ENCODE measurements at regions not wholly inside any gene's neighbourhood (a gene's known extent, or its start where the extent isn't known, plus 50 kb on each side); places are given as distances from the start of the nearest gene placed in this dataset.
"Not testable (repeated sequence)": the region's sequence is repeated elsewhere in the genome, so short reads cannot be mapped to it uniquely, and the experiment has no call there.

DNA sequence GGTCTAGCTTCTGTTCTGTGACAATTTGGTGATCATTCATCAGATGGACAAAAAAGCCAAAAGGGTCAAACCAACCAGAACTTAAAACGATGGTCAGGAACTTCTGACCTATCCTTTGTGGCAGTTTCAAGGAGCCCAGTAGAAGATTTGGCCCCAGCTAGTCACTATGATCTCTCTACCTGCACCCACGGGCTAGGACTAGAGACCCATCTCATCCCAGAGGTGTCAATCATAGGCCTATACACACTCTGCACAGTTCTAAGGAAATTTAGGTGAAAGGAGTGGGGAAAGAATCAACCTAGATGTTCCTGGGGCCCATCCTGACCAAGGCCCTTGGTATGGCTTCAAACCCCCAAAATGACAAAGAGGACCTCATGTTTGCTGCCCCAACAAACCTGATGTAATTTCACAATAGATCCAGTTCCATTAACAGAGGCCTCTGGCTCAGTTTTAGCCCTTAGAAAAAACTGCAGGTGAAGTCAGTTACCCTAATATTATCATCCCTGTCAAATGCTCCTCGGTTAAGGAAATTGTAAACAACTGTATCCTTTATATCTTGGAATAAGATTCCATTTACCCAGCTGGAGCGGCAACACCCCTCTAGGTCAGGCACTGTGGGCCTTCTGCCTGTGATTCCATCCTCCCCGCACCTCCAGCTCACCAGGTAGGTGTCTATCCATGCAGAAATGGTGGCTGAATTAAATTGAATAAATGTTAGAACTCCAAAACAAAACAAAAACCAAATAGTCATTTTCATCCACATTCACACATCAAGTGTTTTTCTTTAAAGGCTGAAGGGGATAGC is 138.7 kb downstream of the ENC1 start:
- no peak for DNase-seq (ENCODE audit: extremely low spot score, insufficient read length, low read depth)
- FAIRE-seq = no peak

DNA sequence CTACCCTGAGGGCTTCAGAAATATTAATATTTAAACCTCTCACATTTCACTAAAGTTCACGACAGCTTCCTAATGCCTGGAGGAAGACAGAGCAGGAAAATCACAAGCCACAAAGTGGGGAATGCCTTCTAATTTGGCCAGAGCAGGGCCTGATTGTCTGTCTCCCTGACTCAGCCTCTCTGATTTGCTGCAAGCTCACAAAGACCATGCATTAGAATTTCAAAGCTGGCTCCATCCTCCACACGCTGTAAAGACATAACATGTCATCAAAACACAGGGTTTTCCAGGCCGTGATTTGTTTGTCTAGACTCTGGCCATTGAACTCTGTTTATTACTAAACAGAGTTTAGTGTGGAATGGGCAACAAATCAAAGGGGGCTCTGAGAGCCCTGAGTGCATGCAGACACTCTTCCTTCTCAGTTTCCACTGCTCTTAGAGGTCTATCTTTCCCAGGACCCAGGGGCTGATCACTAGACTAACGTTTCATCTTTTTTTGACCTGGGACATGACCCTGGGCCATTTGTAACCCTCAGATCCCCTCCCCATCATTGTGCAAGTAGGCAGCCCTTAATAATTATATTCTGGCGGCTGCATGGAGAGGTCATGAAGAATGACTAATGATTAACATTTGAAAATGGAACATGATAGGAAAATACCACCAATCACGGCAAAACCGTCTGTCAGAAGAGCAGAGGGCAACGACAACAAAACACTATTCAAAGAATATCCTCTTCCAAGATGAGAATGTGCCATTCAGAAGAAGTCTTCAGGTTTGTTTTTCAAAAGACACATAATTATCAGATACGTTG is 140.2 kb downstream of the ENC1 start:
- DNase-seq (ENCODE audit: extremely low spot score, insufficient read length, low read depth) (no peak), FAIRE-seq (no peak)

DNA sequence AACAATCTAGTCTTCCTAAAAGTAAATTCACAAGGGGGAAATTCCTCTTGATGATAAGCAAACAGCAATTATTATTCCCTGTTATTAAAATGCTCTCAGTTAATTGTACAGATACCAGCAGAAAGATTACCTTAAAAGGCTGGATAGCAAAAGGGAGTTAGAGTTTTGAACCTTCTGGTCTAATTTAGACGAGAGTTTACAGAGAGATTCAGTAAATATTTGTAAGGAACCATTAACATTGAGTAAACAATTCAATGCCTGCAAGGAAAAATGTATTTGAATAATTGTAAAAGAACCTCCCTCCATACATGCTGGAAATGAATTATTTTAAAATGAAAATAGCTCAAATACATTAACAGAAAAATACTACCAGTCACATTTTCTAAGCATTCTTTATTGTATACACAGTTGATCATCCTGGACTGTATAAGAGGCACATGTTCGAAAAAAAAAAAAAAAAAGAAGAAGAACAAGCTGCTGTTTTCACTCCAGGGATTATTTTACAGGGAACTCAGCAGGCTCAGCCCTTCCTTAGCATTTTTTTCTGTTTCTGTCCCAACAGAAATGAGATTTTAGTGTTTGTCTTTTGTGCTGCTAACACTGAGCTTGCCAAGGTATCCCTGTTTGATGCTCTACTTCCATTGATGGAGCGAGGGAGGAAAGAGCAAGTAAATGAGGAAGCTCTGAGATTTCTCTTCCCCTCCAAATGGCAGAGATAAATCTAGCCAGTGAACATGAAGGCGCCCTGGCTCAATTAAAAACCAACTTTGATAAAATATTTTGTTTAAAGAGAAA is 141.1 kb downstream of the ENC1 start:
- DNase-seq (ENCODE audit: extremely low spot score, insufficient read length, low read depth) = no peak
- FAIRE-seq = no peak

DNA sequence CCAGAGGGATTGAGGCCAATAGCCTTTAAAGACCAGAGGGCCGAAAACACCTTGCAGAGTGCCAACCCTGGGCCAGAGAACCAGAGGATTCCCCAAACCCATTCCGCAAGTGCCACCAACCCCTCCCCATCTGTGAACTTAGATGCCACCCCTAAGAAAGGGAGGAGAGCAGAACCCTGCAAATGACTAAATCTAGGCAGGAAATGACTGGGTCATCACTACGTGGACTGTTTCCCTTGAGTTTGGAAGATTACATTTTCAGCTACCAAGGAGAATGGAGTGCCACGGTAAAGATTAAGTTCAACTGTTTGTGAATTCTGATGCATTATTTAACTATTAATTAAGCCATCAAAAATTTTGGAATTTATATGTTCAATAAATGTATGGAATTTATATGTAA is 142.8 kb downstream of the ENC1 start:
- FAIRE-seq = no peak
- no peak for DNase-seq (ENCODE audit: extremely low spot score, insufficient read length, low read depth)

DNA sequence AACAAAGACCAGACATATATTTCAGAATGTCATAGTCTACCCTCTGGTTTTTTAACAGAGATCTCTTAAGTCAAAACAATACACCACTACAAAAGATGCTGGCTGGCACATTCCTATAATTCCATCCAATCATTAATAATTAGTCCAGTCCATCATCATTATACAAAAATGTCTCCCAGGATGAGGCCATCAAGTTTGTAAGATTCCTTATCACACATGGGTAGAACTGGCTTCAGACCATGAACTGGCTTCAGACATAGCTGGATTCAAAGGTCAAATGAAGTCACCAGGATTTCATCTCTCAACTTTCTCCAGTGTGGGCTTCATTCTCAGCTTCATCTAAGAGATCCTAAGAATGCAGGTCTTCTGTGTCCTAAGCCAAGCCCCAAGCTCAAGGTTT is 147.1 kb downstream of the ENC1 start:
- DNase-seq (ENCODE audit: extremely low spot score, insufficient read length, low read depth) (no peak), FAIRE-seq (no peak)

DNA sequence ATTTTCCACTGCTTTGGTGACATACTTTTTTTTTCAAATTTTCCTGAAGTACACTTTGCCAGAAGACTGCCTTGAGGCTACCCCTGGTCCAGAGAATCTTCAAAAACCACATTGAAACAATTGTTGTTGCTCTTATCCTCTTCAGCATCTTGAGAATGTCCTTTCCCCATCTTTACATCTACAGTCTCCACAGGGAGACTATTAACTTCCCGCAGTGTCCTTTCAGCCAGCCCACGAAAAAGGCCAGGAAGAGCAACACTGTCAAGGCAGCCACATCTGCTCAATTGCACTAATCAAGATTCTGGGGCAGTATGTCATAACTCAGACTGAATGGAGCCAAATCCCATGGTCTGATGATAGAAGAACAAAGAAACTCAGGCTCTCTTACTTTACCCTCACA is 148.3 kb downstream of the ENC1 start:
- FAIRE-seq (no peak), DNase-seq (ENCODE audit: extremely low spot score, insufficient read length, low read depth) (no peak)

DNA sequence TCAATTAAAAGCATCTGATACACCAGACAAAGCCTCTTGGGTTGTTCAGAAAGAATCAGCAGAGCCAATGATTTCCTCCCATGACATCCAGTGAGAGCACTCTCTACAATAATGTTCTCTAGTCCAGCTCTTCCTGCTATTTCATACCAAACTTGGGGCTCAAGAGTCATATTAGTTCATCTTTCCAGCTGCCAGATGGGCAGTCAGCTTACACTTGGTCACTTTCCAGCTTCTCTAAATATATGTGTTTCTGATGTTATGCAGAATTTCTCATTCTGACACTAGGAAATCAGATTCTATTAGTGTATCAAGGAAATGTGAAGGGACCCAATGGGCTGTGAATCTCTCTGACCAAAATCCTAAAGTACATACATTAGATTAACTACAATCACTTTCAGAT is 148.9 kb downstream of the ENC1 start:
- DNase-seq (ENCODE audit: extremely low spot score, insufficient read length, low read depth) (no peak), FAIRE-seq (no peak)

DNA sequence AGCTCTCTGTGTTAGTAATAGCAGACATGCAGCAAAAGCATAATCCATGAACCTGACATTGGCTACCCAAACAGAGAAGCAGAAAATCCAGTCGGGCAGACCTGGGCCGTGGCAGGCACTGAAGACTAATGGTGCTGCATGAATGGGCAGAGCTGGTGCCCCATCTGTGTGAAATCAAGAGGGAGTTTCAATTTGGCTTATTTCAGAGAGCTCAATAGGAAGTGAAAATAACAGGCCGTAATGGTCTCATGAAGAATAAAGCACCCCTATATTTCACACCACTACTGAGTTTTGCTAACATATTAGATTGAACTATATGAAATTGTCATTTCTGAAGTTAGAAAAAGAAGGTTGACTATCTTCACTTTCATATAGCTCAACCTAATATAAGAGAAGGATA is 149.7 kb downstream of the ENC1 start:
- peak; percentile 96 for FAIRE-seq
- DNase-seq (ENCODE audit: extremely low spot score, insufficient read length, low read depth) = peak; percentile 17

DNA sequence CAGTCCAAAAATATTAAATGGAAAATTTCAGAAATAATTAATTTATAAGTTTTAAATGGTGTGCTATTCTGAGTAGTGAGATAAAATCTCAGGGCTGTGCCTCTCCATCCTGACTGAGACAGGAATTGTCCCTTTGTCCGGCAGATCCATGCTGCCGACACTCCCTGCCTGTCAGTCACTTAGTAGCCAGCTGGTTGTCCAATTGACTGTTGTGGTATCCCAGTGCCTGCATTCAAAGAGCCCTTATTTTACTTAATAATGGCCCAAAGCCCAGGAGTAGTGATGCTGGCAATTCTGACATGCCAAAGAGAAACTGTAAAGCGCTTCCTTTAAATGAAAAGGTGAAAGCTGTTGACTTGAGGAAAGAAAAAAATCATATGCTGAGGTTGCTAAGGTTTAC is 157.5 kb downstream of the ENC1 start:
- DNase-seq (ENCODE audit: extremely low spot score, insufficient read length, low read depth) (no peak), FAIRE-seq (no peak)

DNA sequence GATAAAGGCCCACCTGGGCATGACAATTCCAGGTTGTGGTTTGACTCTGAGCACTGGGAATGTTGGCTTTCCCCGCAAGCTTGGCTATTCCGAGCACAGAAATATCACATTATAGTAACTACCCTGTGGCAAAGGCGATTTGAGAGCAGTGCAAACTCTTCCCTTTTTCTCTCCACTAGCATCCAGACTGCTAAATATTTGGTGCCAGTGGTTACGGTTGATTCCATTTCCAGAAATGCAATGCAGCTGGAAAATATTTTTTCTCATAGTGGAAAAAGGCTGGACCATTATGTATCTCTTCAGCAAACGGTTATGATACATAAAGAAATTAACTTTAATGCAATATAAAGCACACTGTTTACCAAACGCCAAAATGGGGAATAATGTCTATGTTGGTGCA is 158.0 kb downstream of the ENC1 start:
- DNase-seq (ENCODE audit: extremely low spot score, insufficient read length, low read depth) = no peak
- FAIRE-seq = no peak

DNA sequence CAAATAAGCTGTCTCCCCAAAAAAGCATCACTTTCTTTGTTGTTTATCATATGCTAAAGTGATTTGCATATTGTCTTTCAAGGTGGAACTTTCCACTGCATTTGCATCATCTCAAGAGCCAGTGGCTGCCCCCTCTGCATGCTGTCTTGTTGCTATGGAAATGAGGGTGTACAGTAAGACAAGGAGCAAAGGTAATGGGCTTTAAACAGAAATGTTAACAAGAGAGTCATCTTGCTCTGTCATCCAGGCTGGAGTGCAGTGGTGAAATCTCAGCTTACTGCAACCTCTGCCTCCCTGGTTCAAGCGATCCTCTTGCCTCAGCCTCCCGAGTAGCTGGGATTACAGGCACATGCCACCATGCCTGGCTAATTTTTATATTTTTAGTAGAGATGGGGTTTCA is 159.2 kb downstream of the ENC1 start:
- not testable (repeated sequence) for DNase-seq (ENCODE audit: extremely low spot score, insufficient read length, low read depth)
- peak; percentile 61 for FAIRE-seq

DNA sequence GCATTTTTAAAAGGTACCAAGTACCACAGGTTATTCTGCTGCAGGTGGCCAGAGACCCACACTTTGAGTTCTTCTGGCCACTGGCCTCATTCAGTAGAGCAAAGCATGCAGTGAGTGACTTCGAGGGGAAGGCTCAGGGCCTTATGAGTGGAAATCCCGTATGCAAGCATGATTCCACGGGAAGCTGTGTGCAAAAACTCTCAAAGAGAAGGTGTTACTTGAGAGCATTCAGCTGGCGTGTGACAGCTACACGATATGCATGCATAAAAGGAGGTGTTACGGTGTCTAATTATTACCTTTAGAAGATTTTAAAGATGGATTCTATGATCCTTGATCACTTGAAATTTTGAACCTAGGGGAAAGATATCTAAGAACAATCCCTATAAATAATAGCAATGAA is 160.3 kb downstream of the ENC1 start:
- no peak for FAIRE-seq

DNA sequence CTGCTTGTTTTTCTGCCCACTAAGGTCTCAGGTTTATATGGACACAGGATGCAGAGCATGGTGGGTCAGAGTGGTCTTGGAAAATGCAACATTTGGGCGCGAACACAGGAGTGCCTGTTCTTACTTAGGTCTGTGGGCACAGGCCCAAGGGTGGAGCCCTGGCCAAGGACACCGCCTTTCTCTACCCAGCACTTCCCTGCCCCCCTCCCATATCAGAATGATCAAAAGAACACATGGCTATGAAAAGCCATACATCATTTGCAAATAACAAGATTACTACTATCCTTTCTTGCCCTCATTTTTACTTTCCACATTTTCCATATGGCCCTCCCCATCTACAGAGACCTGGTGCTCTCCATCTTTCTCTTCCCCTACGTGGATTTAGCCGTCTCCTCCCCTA is 162.2 kb downstream of the ENC1 start:
- no peak for FAIRE-seq

More for the DNA sequence above, 160.3 kb downstream of the ENC1 start:
- no peak for DNase-seq (ENCODE audit: extremely low spot score, insufficient read length, low read depth)

DNA sequence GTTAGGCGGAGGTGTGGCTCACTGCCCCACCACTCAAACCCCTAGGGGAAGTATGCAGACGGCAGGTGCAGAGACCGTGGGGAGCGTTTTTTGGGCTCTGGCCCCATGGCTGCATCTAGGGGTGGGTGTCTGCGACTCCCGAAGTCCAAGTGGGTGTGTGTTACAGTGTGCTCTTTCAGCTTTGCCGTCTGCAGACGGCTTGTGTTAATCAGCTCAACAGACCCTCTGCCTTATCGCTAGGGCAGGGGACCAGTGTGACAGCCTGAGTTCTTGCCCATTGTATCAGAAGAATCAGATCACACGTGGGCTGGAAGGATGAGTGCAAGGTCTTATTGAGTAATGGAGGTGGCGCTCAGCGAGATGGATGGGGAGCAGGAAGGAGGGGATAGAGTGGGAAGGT is 162.8 kb downstream of the ENC1 start:
- FAIRE-seq = no peak

More for the DNA sequence above, 162.2 kb downstream of the ENC1 start:
- no peak for DNase-seq (ENCODE audit: extremely low spot score, insufficient read length, low read depth)

DNA sequence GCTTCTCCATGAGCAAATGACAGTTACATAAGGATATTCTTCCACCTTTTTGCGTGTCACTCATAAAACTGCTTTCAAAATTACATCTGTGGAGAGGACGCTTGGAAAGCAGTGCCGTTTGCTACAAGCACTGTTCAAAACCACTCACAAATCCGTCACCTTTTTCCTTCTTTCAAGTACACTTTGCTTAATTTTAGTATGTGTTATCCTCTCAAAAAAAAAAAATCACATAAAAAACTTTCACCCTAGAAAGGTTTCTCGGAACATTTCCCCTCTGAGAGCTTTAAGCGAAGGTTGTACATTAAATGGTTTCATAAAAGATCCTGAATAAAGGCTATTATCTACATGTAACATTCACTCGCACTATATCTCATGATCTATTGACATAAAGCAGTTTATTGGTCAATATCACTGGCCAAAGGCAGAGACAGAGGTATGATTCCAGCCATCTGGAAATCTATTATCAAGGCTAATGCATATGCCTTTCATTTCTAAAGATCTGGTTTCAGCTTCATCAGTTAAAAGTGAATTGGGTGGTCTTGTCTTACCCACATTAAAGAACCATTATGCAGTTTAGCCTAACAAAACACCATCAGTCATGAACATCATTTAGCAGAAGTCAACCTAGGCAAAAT is 163.6 kb downstream of the ENC1 start:
- DNase-seq (ENCODE audit: extremely low spot score, insufficient read length, low read depth) (no peak), FAIRE-seq (no peak)

More for the DNA sequence above, 162.8 kb downstream of the ENC1 start:
- DNase-seq (ENCODE audit: extremely low spot score, insufficient read length, low read depth) = no peak

DNA sequence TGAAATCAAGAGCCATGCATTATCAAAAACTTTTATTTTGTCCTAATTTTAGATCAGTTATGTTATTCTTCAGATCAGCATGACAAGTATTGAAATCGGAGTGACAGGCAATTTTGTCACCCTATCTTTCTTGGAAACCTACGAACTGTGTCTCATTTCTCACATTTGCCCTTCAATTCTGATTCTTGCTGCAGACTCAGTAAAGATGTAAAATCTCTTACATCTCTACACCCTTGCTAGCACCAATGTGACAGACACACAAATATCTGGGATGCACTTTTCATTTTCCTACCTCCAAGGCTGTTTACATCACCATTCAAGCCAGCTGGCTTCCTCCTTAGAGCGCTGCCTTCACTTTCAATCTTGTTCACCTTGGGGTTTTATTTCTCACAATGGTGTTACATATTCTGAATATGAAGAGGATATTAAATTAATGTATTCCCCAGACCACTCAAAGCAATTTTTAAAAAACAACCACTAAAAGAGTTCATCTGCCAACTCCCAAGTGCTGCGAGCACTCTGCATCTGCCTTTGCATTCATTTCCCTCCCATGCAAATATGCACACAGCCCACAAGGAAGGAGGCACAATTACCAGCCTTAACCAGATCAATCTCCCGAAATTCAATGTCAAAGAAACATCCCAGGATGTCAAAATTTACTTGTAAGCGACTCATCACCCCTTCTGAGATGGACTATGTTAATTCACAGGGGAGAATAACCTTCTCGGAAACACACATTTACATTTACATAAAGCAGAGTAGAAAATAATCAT is 164.3 kb downstream of the ENC1 start:
- DNase-seq (ENCODE audit: extremely low spot score, insufficient read length, low read depth) = no peak

DNA sequence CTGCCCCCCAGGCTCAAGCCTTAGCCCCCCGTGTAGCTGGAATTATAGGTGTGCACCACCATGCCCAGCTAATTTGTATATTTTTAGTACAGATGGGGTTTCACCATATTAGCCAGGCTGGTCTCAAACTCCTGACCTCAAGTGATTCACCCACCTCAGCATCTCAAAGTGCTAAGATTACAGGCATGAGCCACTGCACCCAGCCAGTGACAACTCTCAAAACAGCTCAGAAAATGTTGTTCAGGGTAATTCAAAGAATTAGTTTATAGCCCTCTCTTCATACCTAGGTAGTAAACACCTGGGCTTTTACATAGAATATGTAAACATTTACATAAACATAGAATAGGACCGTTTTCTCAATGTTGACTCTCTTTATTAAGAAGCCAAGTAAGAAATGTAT is 168.7 kb downstream of the ENC1 start:
- no peak for DNase-seq (ENCODE audit: extremely low spot score, insufficient read length, low read depth)
- FAIRE-seq = no peak

More for the DNA sequence above, 164.3 kb downstream of the ENC1 start:
- FAIRE-seq = peak; percentile 29

DNA sequence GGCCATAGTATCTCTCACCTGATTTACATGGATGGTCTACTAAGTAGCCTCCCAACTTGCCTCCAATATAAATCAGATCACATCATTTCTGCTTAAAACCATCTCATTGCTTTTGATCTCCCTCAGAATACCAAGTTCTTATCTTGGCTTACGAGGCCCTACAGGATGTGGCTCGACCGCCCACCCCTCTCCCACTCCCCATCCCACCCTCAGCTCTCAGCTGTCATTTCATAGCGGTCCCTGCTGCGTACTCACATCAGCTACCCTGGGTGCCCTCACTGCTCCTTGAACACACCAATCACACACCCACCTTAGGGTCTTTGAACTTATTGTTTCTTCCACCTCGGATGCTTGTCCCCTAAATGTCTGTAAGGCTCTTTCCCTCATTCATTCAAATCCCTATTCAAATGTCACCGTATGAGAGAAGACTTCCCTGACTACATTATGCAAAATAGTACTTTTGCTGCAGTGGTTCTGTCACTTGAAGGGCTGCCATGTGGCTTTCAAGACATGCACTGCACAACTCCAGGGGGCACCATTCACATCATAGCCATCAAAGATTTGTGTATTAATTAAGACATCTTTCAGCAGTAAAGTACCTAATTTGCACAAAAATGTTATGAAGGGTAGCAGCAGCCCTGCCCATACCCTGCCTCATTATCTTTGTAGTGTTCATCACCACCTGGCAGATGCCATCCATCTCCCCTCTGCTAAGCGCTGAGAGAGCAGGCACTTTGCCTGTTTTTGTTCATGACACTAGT is 171.1 kb downstream of the ENC1 start:
- no peak for DNase-seq (ENCODE audit: extremely low spot score, insufficient read length, low read depth)
- FAIRE-seq = no peak

DNA sequence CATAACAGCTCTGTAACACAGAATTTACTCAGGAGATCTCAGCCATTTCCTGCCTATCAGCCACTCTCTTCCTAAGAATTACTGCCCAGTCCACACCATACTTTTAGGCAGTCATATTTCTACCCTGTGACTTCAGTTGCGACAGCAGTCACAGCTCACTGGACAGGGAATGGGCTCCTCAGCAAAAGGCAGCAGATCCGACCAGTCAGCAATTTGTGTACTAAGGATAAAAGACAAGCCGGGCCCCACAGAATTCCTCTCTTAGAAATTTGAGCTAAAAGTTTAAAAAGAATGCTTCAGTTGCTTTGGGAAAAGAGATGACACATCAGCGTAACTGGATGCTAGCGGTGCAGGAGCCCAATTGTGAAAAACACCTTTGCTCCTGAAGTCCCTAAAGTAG is 172.1 kb downstream of the ENC1 start:
- FAIRE-seq = no peak
- DNase-seq (ENCODE audit: extremely low spot score, insufficient read length, low read depth) = no peak
